H1 (cell line): ENCODE measurements at regions not wholly inside any gene's neighbourhood (a gene's known extent, or its start where the extent isn't known, plus 50 kb on each side); places are given as distances from the start of the nearest gene placed in this dataset.

ENCODE experiments used
- CTCF ChIA-PET: fragments of 300-600 bp; sonication (Branson Sonifier 250); formaldehyde crosslinking; loops from one replicate; lab custom pipeline; 2021; ENCODE audit not compliant: partially characterized antibody; lab: Charles Lee
- POLR2A ChIA-PET: fragments of 300-600 bp; sonication (Branson Sonifier 250); formaldehyde crosslinking; loops from one replicate; lab custom pipeline; 2021; ENCODE audit warnings: inconsistent platforms; ENCODE audit not compliant: partially characterized antibody; lab: Charles Lee
- DNase-seq, 2 experiments: peaks; one replicate each; pipeline versions ENCODE4 v3.0.0 to v3.0.0-alpha.2; 2010 to 2022; ENCODE audit warnings: low spot score in 2 of 2, low read depth in 1 of 2, mixed read lengths in 1 of 2
- FAIRE-seq: peaks from 2 replicates; lab custom pipeline; 2011; peaks lifted over from hg19 to GRCh38; lab: Jason Lieb, UNC
- H2AFZ ChIP-seq: 2 replicates; pipeline ENCODE4 v1.8.1; 2012; ENCODE audit warnings: low read length, inconsistent platforms
- H2AK5ac ChIP-seq: 2 replicates; pipeline ENCODE4 v1.6.1; 2013; ENCODE audit warnings: low read depth, low read length
- H2BK120ac ChIP-seq: replicated peaks from 2 replicates; pipeline ENCODE3; 2013; ENCODE audit warnings: low read depth, low read length, inconsistent platforms
- H2BK12ac ChIP-seq: 2 replicates; pipeline ENCODE4 v1.6.1; 2013; ENCODE audit warnings: low read depth, low read length
- H2BK15ac ChIP-seq: 2 replicates; pipeline ENCODE4 v1.6.1; 2013; ENCODE audit warnings: low read length
- H2BK20ac ChIP-seq: 2 replicates; pipeline ENCODE4 v1.6.1; 2013; ENCODE audit warnings: low read length
- H2BK5ac ChIP-seq: 2 replicates; pipeline ENCODE4 v1.6.1; 2013; ENCODE audit warnings: low read depth, low read length
- H3K14ac ChIP-seq: 2 replicates; pipeline ENCODE4 v1.6.1; 2013; ENCODE audit warnings: inconsistent platforms; ENCODE audit not compliant: insufficient read length
- H3K18ac ChIP-seq: 2 replicates; pipeline ENCODE4 v1.6.1; 2013; ENCODE audit warnings: low read length; ENCODE audit errors: extremely low read depth
- H3K23ac ChIP-seq: 2 replicates; pipeline ENCODE4 v1.6.1; 2013; ENCODE audit warnings: inconsistent platforms; ENCODE audit not compliant: insufficient read length
- H3K23me2 ChIP-seq: 2 replicates; pipeline ENCODE4 v1.6.1; 2013; ENCODE audit warnings: low read depth, low read length
- H3K27ac ChIP-seq: 2 replicates; pipeline ENCODE4 v1.6.1; 2011; ENCODE audit warnings: low read depth, low read length, inconsistent platforms
- H3K27me3 ChIP-seq, 4 experiments: replicated peaks in 1 of 4; 1 replicate in 1 of 4; 2 replicates in 3 of 4; pipeline versions ENCODE4 v1.6.1 to v1.8.1; 2011 to 2013; ENCODE audit warnings: low read length in 3 of 4, mild to moderate bottlenecking in 3 of 4, inconsistent platforms in 2 of 4, mixed read lengths in 2 of 4, moderate library complexity in 1 of 4; ENCODE audit not compliant: control insufficient read depth in 3 of 4, insufficient read depth in 3 of 4; ENCODE audit errors: extremely low read depth in 1 of 4
- H3K36me3 ChIP-seq, 4 experiments: 2 replicates each; pipeline versions ENCODE4 v1.6.1 to v1.8.1; 2011 to 2013; ENCODE audit warnings: mild to moderate bottlenecking in 4 of 4, low read length in 3 of 4, moderate library complexity in 2 of 4, control low read depth in 1 of 4, inconsistent platforms in 1 of 4; ENCODE audit not compliant: insufficient read depth in 4 of 4, control insufficient read depth in 2 of 4
- H3K4ac ChIP-seq: replicated peaks from 2 replicates; pipeline ENCODE3; 2013; ENCODE audit warnings: low read length, low read depth, mixed read lengths, inconsistent platforms; ENCODE audit not compliant: insufficient read length
- H3K4me1 ChIP-seq, 4 experiments: replicated peaks in 1 of 4; 1 replicate in 1 of 4; 2 replicates in 3 of 4; pipeline versions ENCODE4 v1.6.1 to v1.8.1; 2011 to 2013; ENCODE audit warnings: low read length in 3 of 4, inconsistent platforms in 2 of 4, mixed read lengths in 1 of 4; ENCODE audit not compliant: insufficient read depth in 4 of 4, control insufficient read depth in 3 of 4
- H3K4me2 ChIP-seq, 2 experiments: 2 replicates each; pipeline versions ENCODE4 v1.6.1 to v1.8.1; 2011 to 2013; ENCODE audit warnings: low read depth in 2 of 2, low read length in 2 of 2, control low read depth in 1 of 2, inconsistent platforms in 1 of 2, mild to moderate bottlenecking in 1 of 2; ENCODE audit not compliant: insufficient read depth in 1 of 2
- H3K4me3 ChIP-seq, 4 experiments: fragments of 200-600, 300-600 bp in 1 of 4; sonication (generic), shearing (Covaris generic), sonication (Bioruptor Twin) in 1 of 4; 2 replicates each; pipeline versions ENCODE4 v1.5.1 to v1.8.1; 2011 to 2016; ENCODE audit warnings: low read length in 4 of 4, low read depth in 3 of 4, control low read depth in 2 of 4, inconsistent platforms in 2 of 4, mild to moderate bottlenecking in 2 of 4, mixed read lengths in 1 of 4, moderate library complexity in 1 of 4; ENCODE audit not compliant: insufficient read depth in 2 of 4; ENCODE audit errors: extremely low read depth in 1 of 4
- H3K56ac ChIP-seq: replicated peaks from 2 replicates; pipeline ENCODE3; 2013; ENCODE audit warnings: low read depth, mild to moderate bottlenecking, mixed read lengths, low read length, inconsistent platforms; ENCODE audit not compliant: insufficient read length
- H3K79me1 ChIP-seq: 2 replicates; pipeline ENCODE4 v1.6.1; 2013; ENCODE audit warnings: low read depth, low read length, control low read depth
- H3K79me2 ChIP-seq, 2 experiments: 2 replicates each; pipeline versions ENCODE4 v1.6.1 to v1.8.1; 2012 to 2013; ENCODE audit warnings: low read length in 2 of 2, mild to moderate bottlenecking in 2 of 2, inconsistent platforms in 1 of 2; ENCODE audit not compliant: insufficient read depth in 2 of 2, control insufficient read depth in 1 of 2
- H3K9ac ChIP-seq, 4 experiments: replicated peaks in 1 of 4; 1 replicate in 1 of 4; 2 replicates in 3 of 4; pipeline versions ENCODE4 v1.6.1 to v1.8.1; 2011 to 2013; ENCODE audit warnings: low read depth in 3 of 4, low read length in 3 of 4, control low read depth in 2 of 4, mild to moderate bottlenecking in 2 of 4, moderate library complexity in 2 of 4, inconsistent platforms in 1 of 4; ENCODE audit errors: extremely low read depth in 1 of 4
- H3K9me3 ChIP-seq, 2 experiments: 2 replicates each; pipeline versions ENCODE4 v1.6.1 to v1.8.1; 2012 to 2013; ENCODE audit warnings: mild to moderate bottlenecking in 2 of 2, moderate library complexity in 2 of 2, control low read depth in 1 of 2, inconsistent platforms in 1 of 2, low read depth in 1 of 2, low read length in 1 of 2, mixed read lengths in 1 of 2; ENCODE audit not compliant: insufficient read depth in 2 of 2
- H4K20me1 ChIP-seq, 2 experiments: replicated peaks in 1 of 2; 2 replicates each; pipeline versions ENCODE3 to v1.8.1; 2011 to 2013; ENCODE audit warnings: inconsistent platforms in 2 of 2, low read length in 2 of 2, mild to moderate bottlenecking in 1 of 2; ENCODE audit not compliant: insufficient read depth in 2 of 2, control insufficient read depth in 1 of 2
- H4K5ac ChIP-seq: 2 replicates; pipeline ENCODE4 v1.6.1; 2013; ENCODE audit warnings: low read length, low read depth, mixed read lengths, inconsistent platforms; ENCODE audit not compliant: insufficient read length
- H4K8ac ChIP-seq: 2 replicates; pipeline ENCODE4 v1.8.0; 2013; ENCODE audit warnings: mild to moderate bottlenecking, moderate library complexity, low read length, inconsistent platforms; ENCODE audit not compliant: insufficient read depth; ENCODE audit errors: extremely low read depth
- H4K91ac ChIP-seq: replicated peaks from 2 replicates; pipeline ENCODE3; 2013; ENCODE audit warnings: low read length, mixed read lengths, inconsistent platforms; ENCODE audit not compliant: insufficient read length
- GABPA ChIP-seq: IDR thresholded peaks from 2 replicates; pipeline ENCODE4 v1.6.1; 2011; ENCODE audit warnings: mild to moderate bottlenecking, low read length, moderate library complexity, borderline replicate concordance; ENCODE audit not compliant: insufficient read depth
- JUN ChIP-seq: IDR thresholded peaks from 2 replicates; pipeline ENCODE4 v1.6.1; 2011; ENCODE audit warnings: low read depth, mild to moderate bottlenecking, improper control_type of control experiment, low read length
- MAX ChIP-seq: IDR thresholded peaks from 2 replicates; pipeline ENCODE4 v1.6.1; 2012; ENCODE audit warnings: inconsistent platforms
- NANOG ChIP-seq: IDR thresholded peaks from 2 replicates; pipeline ENCODE4 v1.6.1; 2011; ENCODE audit warnings: low read length, low read depth, mild to moderate bottlenecking, inconsistent platforms; ENCODE audit not compliant: insufficient read depth, poor library complexity, severe bottlenecking
- POLR2A ChIP-seq, 2 experiments: IDR thresholded peaks; 1 replicate in 1 of 2; 2 replicates in 1 of 2; pipeline ENCODE4 v1.6.1; 2011; ENCODE audit warnings: low read depth in 2 of 2, low read length in 2 of 2, mild to moderate bottlenecking in 2 of 2; ENCODE audit errors: control extremely low read depth in 1 of 2
- RAD21 ChIP-seq, 2 experiments: IDR thresholded peaks in 1 of 2; conservative IDR thresholded peaks in 1 of 2; 2 replicates each; pipeline ENCODE4 v1.6.1; 2011; ENCODE audit warnings: low read depth in 2 of 2, low read length in 2 of 2, improper control_type of control experiment in 1 of 2, inconsistent platforms in 1 of 2, mild to moderate bottlenecking in 1 of 2, moderate library complexity in 1 of 2
- RFX5 ChIP-seq: IDR thresholded peaks from 2 replicates; pipeline ENCODE4 v1.6.1; 2011; ENCODE audit warnings: low read depth, low read length, improper control_type of control experiment, borderline replicate concordance
- RNF2 ChIP-seq: fragments of 200-900, 300-1000 bp; sonication (generic); IDR thresholded peaks from 2 replicates; pipeline ENCODE4 v1.7.1; 2016; ENCODE audit warnings: borderline replicate concordance, low read depth, mild to moderate bottlenecking, antibody characterized with exemption, low read length; ENCODE audit not compliant: poor library complexity, severe bottlenecking; ENCODE audit errors: missing control alignments
- SAP30 ChIP-seq: fragments of 300-600 bp; sonication (generic); IDR thresholded peaks from 2 replicates; pipeline ENCODE4 v1.7.1; 2012; ENCODE audit warnings: low read length, moderate library complexity, mild to moderate bottlenecking, inconsistent platforms; ENCODE audit not compliant: insufficient read depth, insufficient replicate concordance
- SIRT6 ChIP-seq: IDR thresholded peaks from one replicate; pipeline ENCODE4 v1.7.1; 2012; ENCODE audit warnings: low read length, inconsistent platforms
- SUZ12 ChIP-seq: fragments of 200-600 bp; sonication (generic); IDR thresholded peaks from 2 replicates; pipeline ENCODE4 v1.6.1; 2012; ENCODE audit warnings: mild to moderate bottlenecking, inconsistent platforms, low read length, moderate library complexity, mixed read lengths
- TAF1 ChIP-seq: IDR thresholded peaks from 2 replicates; pipeline ENCODE4 v1.6.1; 2011; ENCODE audit warnings: mild to moderate bottlenecking, low read depth, low read length
- TBP ChIP-seq: IDR thresholded peaks from 2 replicates; pipeline ENCODE4 v1.6.1; 2011; ENCODE audit warnings: low read depth, low read length, improper control_type of control experiment
- WGBS, 2 experiments: shearing (Covaris generic) in 1 of 2; methylation state at CpG; one replicate each; pipeline versions ENCODE4 v1.1.6 to v1.1.7; 2013 to 2015; ENCODE audit warnings: low lambda C conversion rate in 2 of 2, mixed read lengths in 2 of 2, inconsistent platforms in 1 of 2, low coverage in 1 of 2, missing lambda C conversion rate in 1 of 2; ENCODE audit not compliant: insufficient replicate concordance in 2 of 2, insufficient coverage in 1 of 2, insufficient read length in 1 of 2; ENCODE audit errors: extremely low coverage in 1 of 2, missing lambda C conversion rate in 1 of 2; 5-methylcytosine and 5-hydroxymethylcytosine counted together

GRCh38 chr5:92023141-92023471 is 640.0 kb upstream of the ARRDC3 start:
- H3K56ac ChIP-seq = no peak overlapping the region

More at GRCh38 chr5:92023141-92023471, 640.0 kb upstream of the ARRDC3 start:
- Histone ChIP-seq H3K23ac (no peak overlapping the region), H3K4me1 (no peaks in the 10 kb centered on the region), H2BK5ac (no peak overlapping the region), H3K27me3 (no peaks in the 10 kb centered on the region), H3K9me3 (no peaks in the 10 kb centered on the region), H3K14ac (no peak overlapping the region), H3K18ac (no peak overlapping the region), H4K5ac (no peak overlapping the region), H2BK12ac (no peak overlapping the region), H2BK120ac (no peak overlapping the region), H4K8ac (no peak overlapping the region), H3K4me3 (no peak overlapping the region), H3K4me2 (no peak overlapping the region), H3K79me1 (no peaks in the 10 kb centered on the region), H3K9ac (no peak overlapping the region), H3K27ac (no peak overlapping the region), H4K91ac (no peak overlapping the region), H2BK15ac (no peak overlapping the region), H2AK5ac (no peak overlapping the region), H4K20me1 (no peaks in the 10 kb centered on the region), H3K79me2 (no peaks in the 10 kb centered on the region), H2BK20ac (no peak overlapping the region), H3K36me3 (no peaks in the 10 kb centered on the region), H2AFZ (no peak overlapping the region), H3K23me2 (no peaks in the 10 kb centered on the region), H3K4ac (no peak overlapping the region)
- DNase-seq = no peak
- no peak for FAIRE-seq
- WGBS, 2 experiments = 85% methylated on average over 1 of the region's 1 CpG; no CpG with 5 or more reads in 1 of the 2 experiments
- TF ChIP-seq POLR2A (IDR thresholded peaks at IDR 0.05; ENCODE audit: control extremely low read depth in 1 of 2, low read depth in 2 of 2, low read length in 2 of 2) (no peak), JUN (no peak), SUZ12 (no peak), GABPA (no peak), RNF2 (no peak), RFX5 (no peak), MAX (no peak), RAD21 (IDR thresholded peaks at IDR 0.05 in 1 of 2, conservative IDR thresholded peaks at IDR 0.05 in 1 of 2; ENCODE audit: low read depth in 2 of 2, low read length in 2 of 2) (no peak), SIRT6 (no peak), TAF1 (no peak), NANOG (no peak), SAP30 (no peak), TBP (no peak)
- ChIA-PET POLR2A (no interaction called here), CTCF (no interaction called here)
